ENCODE measurements at regions not wholly inside any gene's neighbourhood (a gene's known extent, or its start where the extent isn't known, plus 50 kb on each side); places are given as distances from the start of the nearest gene placed in this dataset.

DNA sequence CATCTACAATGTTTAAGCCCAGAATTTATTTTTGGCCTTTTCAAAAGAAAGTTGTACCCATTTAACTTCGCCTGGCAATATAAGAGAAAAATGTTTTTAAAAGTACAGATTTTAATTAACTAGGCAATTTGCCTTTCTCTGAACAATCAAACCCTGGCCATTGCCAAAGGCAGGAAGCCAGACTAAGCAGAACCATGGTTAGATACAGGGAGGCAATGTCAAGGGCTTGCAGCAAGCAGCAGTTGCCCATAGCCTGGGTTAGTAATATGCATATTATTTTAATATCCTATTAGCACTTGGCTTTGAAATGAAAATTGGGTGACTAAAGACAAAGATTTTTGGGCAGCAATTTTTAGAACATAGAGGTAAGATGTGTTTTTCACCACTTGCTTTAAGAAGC, 51.1 kb upstream of the FRMD6 start:
- Histone ChIP-seq H3K27me3 (ENCODE audit: insufficient read depth, low read depth, severe bottlenecking) (no peaks in the 10 kb centered on the region), H3K9me3 (ENCODE audit: severe bottlenecking) (no peaks in the 10 kb centered on the region), H3K4me3 (ENCODE audit: low read depth, low read length) (no peak overlapping the region), H3K27ac (no peak overlapping the region), H3K36me3 (no peaks in the 10 kb centered on the region)
- TF ChIP-seq, protein P1, sequence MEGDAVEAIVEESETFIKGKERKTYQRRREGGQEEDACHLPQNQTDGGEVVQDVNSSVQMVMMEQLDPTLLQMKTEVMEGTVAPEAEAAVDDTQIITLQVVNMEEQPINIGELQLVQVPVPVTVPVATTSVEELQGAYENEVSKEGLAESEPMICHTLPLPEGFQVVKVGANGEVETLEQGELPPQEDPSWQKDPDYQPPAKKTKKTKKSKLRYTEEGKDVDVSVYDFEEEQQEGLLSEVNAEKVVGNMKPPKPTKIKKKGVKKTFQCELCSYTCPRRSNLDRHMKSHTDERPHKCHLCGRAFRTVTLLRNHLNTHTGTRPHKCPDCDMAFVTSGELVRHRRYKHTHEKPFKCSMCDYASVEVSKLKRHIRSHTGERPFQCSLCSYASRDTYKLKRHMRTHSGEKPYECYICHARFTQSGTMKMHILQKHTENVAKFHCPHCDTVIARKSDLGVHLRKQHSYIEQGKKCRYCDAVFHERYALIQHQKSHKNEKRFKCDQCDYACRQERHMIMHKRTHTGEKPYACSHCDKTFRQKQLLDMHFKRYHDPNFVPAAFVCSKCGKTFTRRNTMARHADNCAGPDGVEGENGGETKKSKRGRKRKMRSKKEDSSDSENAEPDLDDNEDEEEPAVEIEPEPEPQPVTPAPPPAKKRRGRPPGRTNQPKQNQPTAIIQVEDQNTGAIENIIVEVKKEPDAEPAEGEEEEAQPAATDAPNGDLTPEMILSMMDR (IDR thresholded peaks at IDR 0.05; ENCODE audit: low read depth, low read length): no peak
- DNase-seq: no peak
